HUDEP-2 (cell line): ENCODE measurements at regions not wholly inside any gene's neighbourhood (a gene's known extent, or its start where the extent isn't known, plus 50 kb on each side); places are given as distances from the start of the nearest gene placed in this dataset.

ENCODE experiments used
- DNase-seq, 76 experiments: peaks; one replicate each; lab custom pipeline; 2025; ENCODE audit not compliant: unreplicated experiment in 76 of 76; lab: John Stamatoyannopoulos, UW

GRCh38 chr1:59135761-59136255 lies 161.1 kb upstream of the FGGY start:
- DNase-seq: no peak

GRCh38 chr1:59136541-59137275 lies 160.2 kb upstream of the FGGY start:
- no peak for DNase-seq

- DNase-seq: no peak
Observed at GRCh38 chr1:59137276-59137615, 159.6 kb upstream of the FGGY start.

- DNase-seq: no peak
Observed at GRCh38 chr1:59137968-59138367, 158.9 kb upstream of the FGGY start.

- DNase-seq: no peak
Observed at GRCh38 chr1:59138402-59138801, 158.5 kb upstream of the FGGY start.

- DNase-seq: no peak
Observed at GRCh38 chr1:59139396-59139795, 157.5 kb upstream of the FGGY start.

GRCh38 chr1:59141267-59141863 lies 155.5 kb upstream of the FGGY start:
- no peak for DNase-seq

- DNase-seq: peak in 4 of 76 experiments; percentile 2 to 9 (median 8)
Observed at GRCh38 chr1:59142311-59143132, 154.4 kb upstream of the FGGY start.

GRCh38 chr1:59143133-59143487 lies 153.8 kb upstream of the FGGY start:
- no peak for DNase-seq

- DNase-seq: no peak
Observed at GRCh38 chr1:59143811-59144210, 153.1 kb upstream of the FGGY start.

GRCh38 chr1:59144959-59145358 lies 151.9 kb upstream of the FGGY start:
- no peak for DNase-seq

GRCh38 chr1:59146056-59146455 lies 150.8 kb upstream of the FGGY start:
- DNase-seq: no peak

- DNase-seq: no peak
Observed at GRCh38 chr1:59146651-59147358, 150.1 kb upstream of the FGGY start.

- no peak for DNase-seq
Observed at GRCh38 chr1:59149435-59149834, 147.5 kb upstream of the FGGY start.

- no peak for DNase-seq
Observed at GRCh38 chr1:59150577-59151386, 146.1 kb upstream of the FGGY start.

GRCh38 chr1:59151387-59151761 lies 145.5 kb upstream of the FGGY start:
- no peak for DNase-seq

- no peak for DNase-seq
Observed at GRCh38 chr1:59151860-59152259, 145.0 kb upstream of the FGGY start.

- DNase-seq: no peak
Observed at GRCh38 chr1:59152511-59152910, 144.4 kb upstream of the FGGY start.

- DNase-seq: no peak
Observed at GRCh38 chr1:59154401-59154800, 142.5 kb upstream of the FGGY start.

GRCh38 chr1:59155351-59155750 lies 141.5 kb upstream of the FGGY start:
- no peak for DNase-seq
